ENCODE measurements at regions not wholly inside any gene's neighbourhood (a gene's known extent, or its start where the extent isn't known, plus 50 kb on each side); places are given as distances from the start of the nearest gene placed in this dataset.

DNA sequence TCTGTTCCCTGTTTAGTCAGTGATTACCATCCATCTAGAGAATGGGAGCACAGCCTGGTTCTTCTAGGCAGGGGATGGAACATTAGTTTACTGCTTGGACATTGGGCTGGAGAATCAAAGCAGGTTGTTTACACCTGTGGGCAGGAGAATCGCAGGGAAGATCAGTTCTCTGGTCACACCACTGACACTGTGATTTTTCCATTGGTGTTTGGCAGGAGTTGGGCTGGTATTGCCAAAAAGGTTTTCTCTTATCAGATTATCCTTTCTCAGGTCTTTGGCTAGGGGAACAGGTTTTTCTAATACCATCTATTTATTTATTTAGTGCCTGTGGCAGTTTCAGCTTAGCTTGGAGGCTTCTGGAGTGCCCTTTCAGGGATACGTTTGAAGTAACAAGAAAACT lies 219.3 kb upstream of the GRIN3A start:
- TF ChIP-seq, protein P1, sequence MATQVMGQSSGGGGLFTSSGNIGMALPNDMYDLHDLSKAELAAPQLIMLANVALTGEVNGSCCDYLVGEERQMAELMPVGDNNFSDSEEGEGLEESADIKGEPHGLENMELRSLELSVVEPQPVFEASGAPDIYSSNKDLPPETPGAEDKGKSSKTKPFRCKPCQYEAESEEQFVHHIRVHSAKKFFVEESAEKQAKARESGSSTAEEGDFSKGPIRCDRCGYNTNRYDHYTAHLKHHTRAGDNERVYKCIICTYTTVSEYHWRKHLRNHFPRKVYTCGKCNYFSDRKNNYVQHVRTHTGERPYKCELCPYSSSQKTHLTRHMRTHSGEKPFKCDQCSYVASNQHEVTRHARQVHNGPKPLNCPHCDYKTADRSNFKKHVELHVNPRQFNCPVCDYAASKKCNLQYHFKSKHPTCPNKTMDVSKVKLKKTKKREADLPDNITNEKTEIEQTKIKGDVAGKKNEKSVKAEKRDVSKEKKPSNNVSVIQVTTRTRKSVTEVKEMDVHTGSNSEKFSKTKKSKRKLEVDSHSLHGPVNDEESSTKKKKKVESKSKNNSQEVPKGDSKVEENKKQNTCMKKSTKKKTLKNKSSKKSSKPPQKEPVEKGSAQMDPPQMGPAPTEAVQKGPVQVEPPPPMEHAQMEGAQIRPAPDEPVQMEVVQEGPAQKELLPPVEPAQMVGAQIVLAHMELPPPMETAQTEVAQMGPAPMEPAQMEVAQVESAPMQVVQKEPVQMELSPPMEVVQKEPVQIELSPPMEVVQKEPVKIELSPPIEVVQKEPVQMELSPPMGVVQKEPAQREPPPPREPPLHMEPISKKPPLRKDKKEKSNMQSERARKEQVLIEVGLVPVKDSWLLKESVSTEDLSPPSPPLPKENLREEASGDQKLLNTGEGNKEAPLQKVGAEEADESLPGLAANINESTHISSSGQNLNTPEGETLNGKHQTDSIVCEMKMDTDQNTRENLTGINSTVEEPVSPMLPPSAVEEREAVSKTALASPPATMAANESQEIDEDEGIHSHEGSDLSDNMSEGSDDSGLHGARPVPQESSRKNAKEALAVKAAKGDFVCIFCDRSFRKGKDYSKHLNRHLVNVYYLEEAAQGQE (IDR thresholded peaks at IDR 0.05; ENCODE audit: borderline replicate concordance): no peak
- TF ChIP-seq, protein P2, sequence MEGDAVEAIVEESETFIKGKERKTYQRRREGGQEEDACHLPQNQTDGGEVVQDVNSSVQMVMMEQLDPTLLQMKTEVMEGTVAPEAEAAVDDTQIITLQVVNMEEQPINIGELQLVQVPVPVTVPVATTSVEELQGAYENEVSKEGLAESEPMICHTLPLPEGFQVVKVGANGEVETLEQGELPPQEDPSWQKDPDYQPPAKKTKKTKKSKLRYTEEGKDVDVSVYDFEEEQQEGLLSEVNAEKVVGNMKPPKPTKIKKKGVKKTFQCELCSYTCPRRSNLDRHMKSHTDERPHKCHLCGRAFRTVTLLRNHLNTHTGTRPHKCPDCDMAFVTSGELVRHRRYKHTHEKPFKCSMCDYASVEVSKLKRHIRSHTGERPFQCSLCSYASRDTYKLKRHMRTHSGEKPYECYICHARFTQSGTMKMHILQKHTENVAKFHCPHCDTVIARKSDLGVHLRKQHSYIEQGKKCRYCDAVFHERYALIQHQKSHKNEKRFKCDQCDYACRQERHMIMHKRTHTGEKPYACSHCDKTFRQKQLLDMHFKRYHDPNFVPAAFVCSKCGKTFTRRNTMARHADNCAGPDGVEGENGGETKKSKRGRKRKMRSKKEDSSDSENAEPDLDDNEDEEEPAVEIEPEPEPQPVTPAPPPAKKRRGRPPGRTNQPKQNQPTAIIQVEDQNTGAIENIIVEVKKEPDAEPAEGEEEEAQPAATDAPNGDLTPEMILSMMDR (IDR thresholded peaks at IDR 0.05; ENCODE audit: poor library complexity, severe bottlenecking): no peak

All from neural cell (in vitro differentiated cells).